ENCODE measurements at regions not wholly inside any gene's neighbourhood (a gene's known extent, or its start where the extent isn't known, plus 50 kb on each side); places are given as distances from the start of the nearest gene placed in this dataset.

DNA sequence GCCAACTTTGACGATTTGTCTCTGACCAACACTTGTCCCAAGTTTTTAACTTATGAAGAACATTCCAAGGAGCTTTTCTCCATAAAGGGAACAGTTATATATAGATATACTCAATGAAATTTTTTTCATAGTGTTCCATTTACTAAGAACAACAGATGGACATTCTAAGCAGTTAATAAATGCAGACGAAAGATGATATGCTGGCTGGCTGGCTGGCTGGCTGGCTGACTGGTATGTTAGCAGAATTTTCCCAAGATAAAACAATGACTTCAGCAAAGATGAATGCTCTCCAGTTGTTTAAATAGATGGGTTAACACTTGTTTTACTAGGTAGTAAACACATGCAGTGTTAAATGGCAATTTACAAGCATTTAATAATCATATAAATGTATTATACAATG is 62.2 kb downstream of the SPANXN3 start:
- no peaks in the 10 kb centered on the region for H3K27me3 Mint-ChIP-seq (ENCODE audit: unreplicated experiment)

DNA sequence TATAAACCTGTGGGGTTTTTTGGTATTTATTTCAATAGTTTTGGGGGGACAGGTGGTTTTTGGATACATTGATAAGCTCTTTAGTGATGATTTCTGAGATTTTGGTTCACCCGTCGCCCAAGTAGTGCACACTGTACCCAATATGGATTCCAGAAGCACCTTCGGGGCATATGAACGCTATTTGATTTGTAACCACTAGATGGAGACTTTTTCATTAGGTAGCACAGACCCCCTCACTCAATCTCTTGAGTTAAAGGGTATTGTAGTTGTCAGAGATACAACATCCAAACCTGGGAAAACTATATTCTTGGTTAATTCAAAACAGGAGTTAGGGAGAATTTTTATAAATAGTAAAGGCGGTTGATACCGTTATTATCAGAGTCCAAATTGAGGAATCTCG is 79.8 kb downstream of the SPANXN3 start:
- intact Hi-C loops (cut with micrococcal nuclease; ENCODE audit: unreplicated experiment): no loop called here
- no peak for DNase-seq
- peaks cover 10% of the 10 kb centered on the region for H3K9me3 Mint-ChIP-seq (ENCODE audit: low read depth, unreplicated experiment)

More for the DNA sequence above, 62.2 kb downstream of the SPANXN3 start:
- H3K27ac Mint-ChIP-seq (ENCODE audit: unreplicated experiment): no peak overlapping the region
- H3K9me3 Mint-ChIP-seq (ENCODE audit: low read depth, unreplicated experiment): peaks cover 9% of the 10 kb centered on the region
- TF ChIP-seq, protein P1, sequence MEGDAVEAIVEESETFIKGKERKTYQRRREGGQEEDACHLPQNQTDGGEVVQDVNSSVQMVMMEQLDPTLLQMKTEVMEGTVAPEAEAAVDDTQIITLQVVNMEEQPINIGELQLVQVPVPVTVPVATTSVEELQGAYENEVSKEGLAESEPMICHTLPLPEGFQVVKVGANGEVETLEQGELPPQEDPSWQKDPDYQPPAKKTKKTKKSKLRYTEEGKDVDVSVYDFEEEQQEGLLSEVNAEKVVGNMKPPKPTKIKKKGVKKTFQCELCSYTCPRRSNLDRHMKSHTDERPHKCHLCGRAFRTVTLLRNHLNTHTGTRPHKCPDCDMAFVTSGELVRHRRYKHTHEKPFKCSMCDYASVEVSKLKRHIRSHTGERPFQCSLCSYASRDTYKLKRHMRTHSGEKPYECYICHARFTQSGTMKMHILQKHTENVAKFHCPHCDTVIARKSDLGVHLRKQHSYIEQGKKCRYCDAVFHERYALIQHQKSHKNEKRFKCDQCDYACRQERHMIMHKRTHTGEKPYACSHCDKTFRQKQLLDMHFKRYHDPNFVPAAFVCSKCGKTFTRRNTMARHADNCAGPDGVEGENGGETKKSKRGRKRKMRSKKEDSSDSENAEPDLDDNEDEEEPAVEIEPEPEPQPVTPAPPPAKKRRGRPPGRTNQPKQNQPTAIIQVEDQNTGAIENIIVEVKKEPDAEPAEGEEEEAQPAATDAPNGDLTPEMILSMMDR (IDR thresholded peaks at IDR 0.05; ENCODE audit: unreplicated experiment): no peak
- intact Hi-C loops (cut with micrococcal nuclease; ENCODE audit: unreplicated experiment): no loop called here
- H3K36me3 Mint-ChIP-seq (ENCODE audit: insufficient read depth, unreplicated experiment): no peaks in the 10 kb centered on the region
- no peak overlapping the region for H3K4me3 Mint-ChIP-seq (ENCODE audit: low read depth, unreplicated experiment)
- no TSS peak for BruUV-seq (replicated peaks)
- no peak for DNase-seq
- CTCF ChIA-PET: no interaction called here
- no peaks in the 10 kb centered on the region for H3K4me1 Mint-ChIP-seq (ENCODE audit: low read depth, unreplicated experiment)

DNA sequence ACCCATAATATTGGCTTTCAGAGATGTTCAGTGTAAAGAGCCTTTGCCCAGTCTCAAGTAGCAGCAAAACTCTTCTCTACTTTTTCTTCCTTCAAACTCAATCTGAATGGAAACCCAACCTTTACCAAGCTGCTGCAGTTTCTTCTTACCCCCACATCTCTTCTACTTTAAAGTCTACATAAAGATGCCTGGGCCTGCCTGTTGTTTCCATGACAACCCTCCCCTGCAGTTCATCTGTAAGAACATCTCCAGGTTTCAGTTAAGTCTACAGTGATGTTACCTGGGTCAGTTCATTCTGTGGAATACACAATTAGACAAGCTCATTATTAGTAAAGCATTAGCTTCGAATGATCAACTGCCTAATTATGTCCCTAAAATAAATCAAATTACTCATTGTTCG is 81.4 kb downstream of the SPANXN3 start:
- BruUV-seq (replicated peaks): no TSS peak

More for the DNA sequence above, 79.8 kb downstream of the SPANXN3 start:
- CTCF ChIA-PET: no interaction called here
- no peak overlapping the region for H3K27ac Mint-ChIP-seq (ENCODE audit: unreplicated experiment)
- no TSS peak for BruUV-seq (replicated peaks)
- H3K27me3 Mint-ChIP-seq (ENCODE audit: unreplicated experiment): no peaks in the 10 kb centered on the region
- H3K4me1 Mint-ChIP-seq (ENCODE audit: low read depth, unreplicated experiment): no peaks in the 10 kb centered on the region
- TF ChIP-seq, protein P1 (IDR thresholded peaks at IDR 0.05; ENCODE audit: unreplicated experiment): no peak
- H3K36me3 Mint-ChIP-seq (ENCODE audit: insufficient read depth, unreplicated experiment): no peaks in the 10 kb centered on the region
- H3K4me3 Mint-ChIP-seq (ENCODE audit: low read depth, unreplicated experiment): no peak overlapping the region

DNA sequence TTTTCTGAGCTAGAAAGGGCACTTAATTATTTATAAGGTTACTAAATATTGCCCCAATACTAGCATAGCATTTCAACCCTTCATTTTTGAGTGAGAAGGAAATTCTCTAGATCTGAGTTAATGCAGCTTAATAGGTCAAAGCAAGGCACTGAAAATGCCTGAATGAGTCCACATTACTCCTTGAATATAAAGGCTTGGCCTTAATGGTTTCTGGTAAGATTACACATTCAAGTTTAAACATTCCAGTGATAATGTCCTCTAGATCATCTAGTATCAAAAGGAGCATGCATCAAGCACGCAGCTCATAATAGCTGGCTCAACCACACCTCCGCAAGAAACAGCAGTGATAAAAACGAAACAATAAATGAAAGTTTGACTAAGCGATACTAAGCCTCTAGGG is 87.5 kb downstream of the SPANXN3 start:
- no peak for DNase-seq
- no TSS peak for BruUV-seq (replicated peaks)
- H3K27ac Mint-ChIP-seq (ENCODE audit: unreplicated experiment): no peak overlapping the region
- H3K9me3 Mint-ChIP-seq (ENCODE audit: low read depth, unreplicated experiment): peaks cover 12% of the 10 kb centered on the region
- intact Hi-C loops (cut with micrococcal nuclease; ENCODE audit: unreplicated experiment): no loop called here
- no peaks in the 10 kb centered on the region for H3K27me3 Mint-ChIP-seq (ENCODE audit: unreplicated experiment)
- CTCF ChIA-PET: no interaction called here
- no peaks in the 10 kb centered on the region for H3K4me1 Mint-ChIP-seq (ENCODE audit: low read depth, unreplicated experiment)
- no peaks in the 10 kb centered on the region for H3K36me3 Mint-ChIP-seq (ENCODE audit: insufficient read depth, unreplicated experiment)
- H3K4me3 Mint-ChIP-seq (ENCODE audit: low read depth, unreplicated experiment): no peak overlapping the region
- TF ChIP-seq, protein P1 (IDR thresholded peaks at IDR 0.05; ENCODE audit: unreplicated experiment): no peak

More for the DNA sequence above, 81.4 kb downstream of the SPANXN3 start:
- TF ChIP-seq, protein P1 (IDR thresholded peaks at IDR 0.05; ENCODE audit: unreplicated experiment): no peak
- Mint-ChIP-seq H3K27ac (ENCODE audit: unreplicated experiment) (no peak overlapping the region), H3K27me3 (ENCODE audit: unreplicated experiment) (no peaks in the 10 kb centered on the region), H3K36me3 (ENCODE audit: insufficient read depth, unreplicated experiment) (no peaks in the 10 kb centered on the region), H3K9me3 (ENCODE audit: low read depth, unreplicated experiment) (peaks cover 5% of the 10 kb centered on the region), H3K4me1 (ENCODE audit: low read depth, unreplicated experiment) (no peaks in the 10 kb centered on the region), H3K4me3 (ENCODE audit: low read depth, unreplicated experiment) (no peak overlapping the region)
- intact Hi-C loops (cut with micrococcal nuclease; ENCODE audit: unreplicated experiment): no loop called here
- no peak for DNase-seq
- CTCF ChIA-PET: no interaction called here

All from Calu3 (cell line).